Gastroesophageal sphincter (tissue), 4 donors: ENCODE measurements at regions not wholly inside any gene's neighbourhood (a gene's known extent, or its start where the extent isn't known, plus 50 kb on each side); places are given as distances from the start of the nearest gene placed in this dataset.

ENCODE experiments used
- ATAC-seq: fragments of 150-250 bp; one replicate; pipeline ENCODE4 v1.9.1; 2016; ENCODE audit warnings: mild to moderate bottlenecking, moderate library complexity
- H3K27ac ChIP-seq, 4 donors: fragments of 200-600 bp; sonication (generic) in 3 of 4; 1 replicate in 3 of 4; 2 replicates in 1 of 4; pipeline ENCODE4 v1.5.1; 2016 to 2019
- H3K27me3 ChIP-seq: fragments of 200-600 bp; sonication (generic); one replicate; pipeline ENCODE4 v1.5.1; 2019
- H3K36me3 ChIP-seq, 2 donors: fragments of 200-600 bp; sonication (generic); one replicate each; pipeline ENCODE4 v1.5.1; 2019; ENCODE audit warnings: control low read depth in 1 of 2
- H3K4me1 ChIP-seq, 3 donors: fragments of 200-600 bp; sonication (generic); 1 replicate in 2 of 3; 2 replicates in 1 of 3; pipeline ENCODE4 v1.5.1; 2016 to 2019; ENCODE audit warnings: control low read depth in 2 of 3
- H3K4me3 ChIP-seq, 2 donors: fragments of 200-600 bp; sonication (generic); one replicate each; pipeline ENCODE4 v1.5.1; 2019; ENCODE audit warnings: mild to moderate bottlenecking in 1 of 2, moderate library complexity in 1 of 2
- H3K9me3 ChIP-seq, 3 donors: fragments of 200-600 bp; sonication (generic); one replicate each; pipeline ENCODE4 v1.5.1; 2017 to 2019; ENCODE audit warnings: control low read depth in 2 of 3
- CTCF ChIP-seq, 4 experiments: fragments of 200-600 bp in 2 of 4; fragments of 450-650 bp in 2 of 4; sonication (generic) in 1 of 4; IDR thresholded peaks; one replicate each; pipeline ENCODE4 v1.5.1; 2017 to 2019; ENCODE audit warnings: antibody characterized with exemption in 4 of 4, mild to moderate bottlenecking in 2 of 4, moderate library complexity in 2 of 4
- EP300 ChIP-seq: sonication (generic); formaldehyde crosslinking; IDR thresholded peaks from one replicate; pipeline ENCODE4 v1.6.1; 2017; ENCODE audit warnings: antibody characterized with exemption, mild to moderate bottlenecking
- POLR2A ChIP-seq, 2 donors: fragments of 450-650 bp; IDR thresholded peaks; one replicate each; pipeline ENCODE4 v1.6.1; 2017; ENCODE audit warnings: antibody characterized with exemption in 2 of 2, mild to moderate bottlenecking in 2 of 2, moderate library complexity in 1 of 2
- POLR2AphosphoS5 ChIP-seq: sonication (generic); formaldehyde crosslinking; IDR thresholded peaks from one replicate; pipeline ENCODE4 v1.6.1; 2017; ENCODE audit warnings: antibody characterized with exemption
- WGBS, 2 donors: methylation state at CpG; one replicate each; pipeline ENCODE4 v1.1.5; 2018; ENCODE audit warnings: low coverage in 1 of 2; 5-methylcytosine and 5-hydroxymethylcytosine counted together

GRCh38 chr12:25023808-25024207 is 74.9 kb upstream of the BCAT1 start:
- no peak for ATAC-seq
- WGBS, 2 donors, result 78 to 82% methylated on average over 4 of the region's 4 CpGs
- Histone ChIP-seq H3K27ac (no peak overlapping the region), H3K36me3 (no peaks in the 10 kb centered on the region), H3K27me3 (no peaks in the 10 kb centered on the region), H3K4me3 (no peak overlapping the region), H3K9me3 (peaks cover 0 to 12% (median 0%) of the 10 kb centered on the region in 3 donors), H3K4me1 (no peaks in the 10 kb centered on the region)
- TF ChIP-seq CTCF (IDR thresholded peaks at IDR 0.05) (no peak), EP300 (no peak), POLR2AphosphoS5 (no peak), POLR2A (IDR thresholded peaks at IDR 0.05) (no peak)

DNA sequence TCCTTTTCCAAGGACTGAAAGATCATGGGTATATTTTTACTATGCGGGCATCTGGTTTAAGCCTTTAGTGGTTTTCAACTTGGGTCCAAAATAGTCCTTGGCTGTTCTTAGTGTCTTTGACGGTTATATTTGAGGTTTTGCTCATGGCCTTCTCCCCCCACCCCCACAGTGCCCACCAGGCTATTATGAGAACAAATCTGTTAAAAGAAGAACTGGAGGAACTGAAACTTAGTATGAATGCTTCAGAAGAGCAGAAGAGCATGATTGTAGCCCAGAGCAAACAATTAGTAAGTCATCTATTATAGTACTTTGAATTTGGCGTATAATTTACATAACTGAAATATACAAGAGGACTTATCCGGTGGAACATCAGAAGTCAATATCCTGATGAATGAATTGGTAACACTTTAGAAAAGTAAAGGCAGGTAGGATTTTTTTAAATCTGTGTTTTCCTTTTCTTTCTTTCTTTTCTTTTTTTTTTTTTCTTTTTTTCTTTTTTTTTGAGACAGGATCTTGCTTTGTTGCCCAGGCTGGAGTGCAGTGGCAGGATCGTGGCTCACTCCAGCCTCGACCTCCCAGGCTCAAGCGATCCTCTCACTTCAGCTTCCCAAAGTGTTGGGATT is 71.8 kb upstream of the BCAT1 start:
- 80 to 89% methylated on average over 4 to 5 of the region's 7 CpGs for WGBS, 2 donors
- no peaks in the 10 kb centered on the region for H3K36me3 ChIP-seq
- no peaks in the 10 kb centered on the region for H3K4me1 ChIP-seq
- H3K27ac ChIP-seq, result no peak overlapping the region
- ATAC-seq, result no peak
- TF ChIP-seq POLR2A (IDR thresholded peaks at IDR 0.05), result no peak
- no peak for TF ChIP-seq CTCF (IDR thresholded peaks at IDR 0.05)
- no peak for TF ChIP-seq EP300
- no peak for TF ChIP-seq POLR2AphosphoS5
- H3K9me3 ChIP-seq, result peaks cover 0 to 12% (median 0%) of the 10 kb centered on the region in 3 donors
- no peaks in the 10 kb centered on the region for H3K27me3 ChIP-seq
- no peak overlapping the region for H3K4me3 ChIP-seq

- ATAC-seq, result no peak
- Histone ChIP-seq H3K9me3 (peaks cover 0 to 12% (median 0%) of the 10 kb centered on the region in 3 donors), H3K27ac (no peak overlapping the region), H3K4me3 (no peak overlapping the region), H3K4me1 (no peaks in the 10 kb centered on the region), H3K27me3 (no peaks in the 10 kb centered on the region), H3K36me3 (no peaks in the 10 kb centered on the region)
- TF ChIP-seq CTCF (IDR thresholded peaks at IDR 0.05) (no peak), EP300 (no peak), POLR2AphosphoS5 (no peak), POLR2A (IDR thresholded peaks at IDR 0.05) (no peak)
- 97% methylated on average over 3 of the region's 3 CpGs; no CpG with 5 or more reads in 1 of the 2 donors for WGBS, 2 donors
Observed at GRCh38 chr12:25018146-25018545, 69.2 kb upstream of the BCAT1 start.

DNA sequence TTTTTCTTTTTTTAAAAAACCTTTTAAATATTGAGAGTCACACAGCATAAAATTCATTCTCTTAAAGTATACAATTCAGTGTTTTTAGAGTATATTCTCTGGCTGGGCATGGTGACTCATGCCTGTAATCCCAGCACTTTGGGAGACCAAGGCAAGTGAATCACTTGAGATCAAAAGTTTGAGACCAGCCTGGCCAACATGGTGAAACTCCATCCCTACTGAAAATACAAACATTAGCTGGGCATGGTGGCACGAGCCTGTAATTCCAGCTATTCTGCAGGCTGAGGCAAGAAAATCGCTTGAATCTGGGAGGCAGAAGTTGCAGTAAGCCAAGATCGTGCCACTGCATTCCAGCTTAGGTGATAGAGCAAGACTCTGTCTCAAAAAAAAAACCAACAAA is 68.4 kb upstream of the BCAT1 start:
- 73 to 94% methylated on average over 3 of the region's 3 CpGs for WGBS, 2 donors

More for the DNA sequence above, 68.4 kb upstream of the BCAT1 start:
- Histone ChIP-seq H3K4me1 (no peaks in the 10 kb centered on the region), H3K36me3 (no peaks in the 10 kb centered on the region), H3K27ac (no peak overlapping the region), H3K27me3 (no peaks in the 10 kb centered on the region), H3K9me3 (peaks cover 0 to 12% (median 0%) of the 10 kb centered on the region in 3 donors), H3K4me3 (no peak overlapping the region)
- TF ChIP-seq CTCF (IDR thresholded peaks at IDR 0.05) (no peak), EP300 (no peak), POLR2AphosphoS5 (no peak), POLR2A (IDR thresholded peaks at IDR 0.05) (no peak)
- ATAC-seq, result no peak
